CD4-positive, alpha-beta T cell (primary cell): ENCODE measurements at regions not wholly inside any gene's neighbourhood (a gene's known extent, or its start where the extent isn't known, plus 50 kb on each side); places are given as distances from the start of the nearest gene placed in this dataset.

ENCODE experiments used
- ATAC-seq: fragments of 200-7000 bp; cut with Tn5 transposase; one replicate; pipeline ENCODE4 v1.10.0; 2022; ENCODE audit warnings: mild to moderate bottlenecking; ENCODE audit not compliant: poor library complexity
- CTCF ChIA-PET: fragments of 350-600 bp; sonication (Branson Sonifier 250); formaldehyde crosslinking; loops from one replicate; lab custom pipeline; 2021; ENCODE audit warnings: antibody characterized with exemption, inconsistent platforms; lab: Charles Lee
- POLR2A ChIA-PET: fragments of 350-600 bp; sonication (Branson Sonifier 250); formaldehyde crosslinking; loops from one replicate; lab custom pipeline; 2021; ENCODE audit warnings: antibody characterized with exemption, inconsistent platforms; lab: Charles Lee
- DNase-seq, 14 experiments: peaks; one replicate each; pipeline ENCODE4 v3.0.0-alpha.2; 2013 to 2020; ENCODE audit warnings: mixed read lengths in 2 of 14
- H3K27ac ChIP-seq, 2 donors: one replicate each; pipeline versions ENCODE4 v1.5.1 to v1.7.0; 2013; ENCODE audit warnings: low read length in 2 of 2, low read depth in 1 of 2, mild to moderate bottlenecking in 1 of 2
- H3K27me3 ChIP-seq, 2 experiments: 1 replicate in 1 of 2; 2 replicates in 1 of 2; pipeline versions ENCODE4 v1.6.1 to v1.7.0; 2013; ENCODE audit warnings: low read length in 2 of 2, control low read depth in 1 of 2, mild to moderate bottlenecking in 1 of 2, moderate library complexity in 1 of 2; ENCODE audit not compliant: insufficient read depth in 2 of 2, control insufficient read depth in 1 of 2
- H3K36me3 ChIP-seq: one replicate; pipeline ENCODE4 v1.6.1; 2013; ENCODE audit warnings: low read length, control low read depth; ENCODE audit not compliant: insufficient read depth
- H3K4me1 ChIP-seq: one replicate; pipeline ENCODE4 v1.6.1; 2013; ENCODE audit warnings: low read length, control low read depth; ENCODE audit not compliant: insufficient read depth
- H3K4me3 ChIP-seq: one replicate; pipeline ENCODE4 v1.5.1; 2013; ENCODE audit warnings: mild to moderate bottlenecking, low read length, moderate library complexity
- H3K9me3 ChIP-seq, 2 experiments: 1 replicate in 1 of 2; 2 replicates in 1 of 2; pipeline versions ENCODE4 v1.6.1 to v1.7.0; 2013; ENCODE audit warnings: low read length in 2 of 2, mild to moderate bottlenecking in 2 of 2, control low read depth in 1 of 2, moderate library complexity in 1 of 2; ENCODE audit not compliant: control insufficient read depth in 1 of 2, insufficient read depth in 1 of 2
- H3K27ac Mint-ChIP-seq: one replicate; pipeline ENCODE4 v1.8.0; 2020; ENCODE audit warnings: mixed read lengths
- H3K27me3 Mint-ChIP-seq: one replicate; pipeline ENCODE4 v1.8.0; 2021; ENCODE audit warnings: mixed read lengths
- H3K36me3 Mint-ChIP-seq: one replicate; pipeline ENCODE4 v1.8.0; 2021; ENCODE audit warnings: low read depth, mixed read lengths
- H3K4me1 Mint-ChIP-seq: one replicate; pipeline ENCODE4 v1.8.0; 2021; ENCODE audit warnings: low read depth, mixed read lengths
- H3K4me3 Mint-ChIP-seq: one replicate; pipeline ENCODE4 v1.8.0; 2020; ENCODE audit warnings: mild to moderate bottlenecking, mixed read lengths
- H3K9me3 Mint-ChIP-seq: one replicate; pipeline ENCODE4 v1.8.0; 2020; ENCODE audit warnings: mixed read lengths
- intact Hi-C, 2 experiments: fragments of 100-400 bp; cut with DNase I in 1 of 2; cut with micrococcal nuclease in 1 of 2; formaldehyde crosslinking; loops; one replicate each; pipeline versions ENCODE4 v1.15.1 to v1.9.0; 2023 to 2025; cut with DNase I, micrococcal nuclease
- TF ChIP-seq, protein P1 (sequence below): fragments of 200-600 bp; IDR thresholded peaks from one replicate; pipeline ENCODE4 v1.8.0; 2022; ENCODE audit warnings: antibody characterized with exemption, mild to moderate bottlenecking

DNA sequence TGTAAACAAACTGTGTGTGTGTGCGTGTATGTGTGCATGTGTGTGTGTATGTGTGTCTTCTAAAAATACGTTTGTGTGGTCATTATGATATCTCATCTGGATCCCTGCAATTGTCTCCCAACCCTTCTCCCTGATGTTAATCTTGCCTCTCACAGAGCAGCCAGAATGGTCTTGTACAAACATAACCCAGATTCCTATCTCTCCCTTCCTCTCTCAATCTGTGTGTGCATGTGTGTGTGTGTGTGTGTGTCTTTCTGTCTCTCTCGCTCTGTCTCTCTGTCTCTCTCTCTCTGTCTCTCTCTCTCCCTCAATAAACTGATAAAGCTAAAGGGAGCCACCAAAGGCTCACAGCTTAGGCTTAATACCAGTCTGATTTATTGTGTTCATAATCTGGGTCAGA, 210.8 kb downstream of the PAX3 start:
- no peaks in the 10 kb centered on the region for H3K36me3 Mint-ChIP-seq
- H3K4me3 Mint-ChIP-seq, result no peak overlapping the region
- H3K36me3 ChIP-seq, result no peaks in the 10 kb centered on the region
- no peak overlapping the region for H3K27ac ChIP-seq
- H3K27me3 ChIP-seq, result no peaks in the 10 kb centered on the region
- intact Hi-C loops, result no loop called here
- H3K27ac Mint-ChIP-seq, result no peak overlapping the region
- ChIA-PET CTCF (no interaction called here), POLR2A (no interaction called here)
- no peaks in the 10 kb centered on the region for H3K4me1 ChIP-seq
- H3K9me3 ChIP-seq, result peaks cover 3 to 4% of the 10 kb centered on the region in 2 experiments
- DNase-seq (no peak), ATAC-seq (no peak)
- TF ChIP-seq, protein P1, sequence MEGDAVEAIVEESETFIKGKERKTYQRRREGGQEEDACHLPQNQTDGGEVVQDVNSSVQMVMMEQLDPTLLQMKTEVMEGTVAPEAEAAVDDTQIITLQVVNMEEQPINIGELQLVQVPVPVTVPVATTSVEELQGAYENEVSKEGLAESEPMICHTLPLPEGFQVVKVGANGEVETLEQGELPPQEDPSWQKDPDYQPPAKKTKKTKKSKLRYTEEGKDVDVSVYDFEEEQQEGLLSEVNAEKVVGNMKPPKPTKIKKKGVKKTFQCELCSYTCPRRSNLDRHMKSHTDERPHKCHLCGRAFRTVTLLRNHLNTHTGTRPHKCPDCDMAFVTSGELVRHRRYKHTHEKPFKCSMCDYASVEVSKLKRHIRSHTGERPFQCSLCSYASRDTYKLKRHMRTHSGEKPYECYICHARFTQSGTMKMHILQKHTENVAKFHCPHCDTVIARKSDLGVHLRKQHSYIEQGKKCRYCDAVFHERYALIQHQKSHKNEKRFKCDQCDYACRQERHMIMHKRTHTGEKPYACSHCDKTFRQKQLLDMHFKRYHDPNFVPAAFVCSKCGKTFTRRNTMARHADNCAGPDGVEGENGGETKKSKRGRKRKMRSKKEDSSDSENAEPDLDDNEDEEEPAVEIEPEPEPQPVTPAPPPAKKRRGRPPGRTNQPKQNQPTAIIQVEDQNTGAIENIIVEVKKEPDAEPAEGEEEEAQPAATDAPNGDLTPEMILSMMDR, result no peak
- peaks cover 6% of the 10 kb centered on the region for H3K9me3 Mint-ChIP-seq
- H3K4me3 ChIP-seq, result no peak overlapping the region
- H3K4me1 Mint-ChIP-seq, result no peaks in the 10 kb centered on the region
- H3K27me3 Mint-ChIP-seq, result peaks cover 3% of the 10 kb centered on the region

DNA sequence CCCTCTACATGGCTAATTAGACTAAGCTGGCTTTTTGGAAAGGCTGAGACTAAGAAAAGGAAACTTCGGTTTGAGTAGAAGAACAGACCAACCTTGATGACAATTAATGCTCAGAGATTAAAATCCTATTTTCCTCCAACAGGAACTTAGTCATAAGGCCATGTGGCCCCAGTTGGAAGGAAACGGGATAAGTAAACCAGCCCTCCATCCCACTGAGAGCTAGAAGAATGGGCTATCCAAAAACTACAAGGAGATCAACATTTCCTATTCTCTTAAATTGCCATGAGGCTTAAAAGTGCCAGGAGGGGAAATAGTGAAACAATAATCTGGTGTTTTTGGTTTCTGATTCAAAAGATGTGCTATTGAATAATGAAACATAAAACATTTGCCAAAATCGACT, 216.6 kb downstream of the PAX3 start:
- no peaks in the 10 kb centered on the region for H3K27me3 ChIP-seq
- ATAC-seq (no peak), DNase-seq (no peak)
- ChIA-PET POLR2A (no interaction called here), CTCF (no interaction called here)
- Mint-ChIP-seq H3K27me3 (no peaks in the 10 kb centered on the region), H3K4me1 (no peaks in the 10 kb centered on the region), H3K36me3 (no peaks in the 10 kb centered on the region), H3K4me3 (no peak overlapping the region), H3K27ac (no peak overlapping the region), H3K9me3 (no peaks in the 10 kb centered on the region)
- H3K27ac ChIP-seq, result no peak overlapping the region
- intact Hi-C loops, result no loop called here
- no peak overlapping the region for H3K4me3 ChIP-seq
- H3K4me1 ChIP-seq, result no peaks in the 10 kb centered on the region
- peaks cover 0 to 4% of the 10 kb centered on the region in 2 experiments for H3K9me3 ChIP-seq
- TF ChIP-seq, protein P1, result no peak
- no peaks in the 10 kb centered on the region for H3K36me3 ChIP-seq

DNA sequence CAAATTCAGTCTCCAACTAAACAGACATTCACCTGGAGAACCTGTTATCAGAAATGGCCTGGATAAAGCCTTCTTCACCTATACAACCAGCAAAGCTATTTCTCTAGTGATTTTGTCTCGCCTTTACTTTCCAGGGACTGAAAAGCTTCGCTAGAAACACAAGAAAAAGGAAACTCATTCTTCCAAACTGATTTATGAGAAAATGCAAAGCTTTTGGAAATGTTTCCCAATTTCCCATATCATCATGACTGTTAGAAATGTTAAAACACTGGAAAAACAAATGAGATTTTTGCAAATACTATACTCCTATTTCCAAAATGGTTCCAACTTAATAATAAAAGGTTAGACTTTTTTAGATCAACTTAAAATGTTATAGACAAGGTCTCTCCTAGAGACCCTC, 218.7 kb downstream of the PAX3 start:
- no peaks in the 10 kb centered on the region for H3K36me3 ChIP-seq
- ATAC-seq, result no peak
- POLR2A ChIA-PET, result no interaction called here
- no peaks in the 10 kb centered on the region for H3K27me3 ChIP-seq
- H3K4me1 ChIP-seq, result no peaks in the 10 kb centered on the region
- Mint-ChIP-seq H3K27ac (no peak overlapping the region), H3K4me1 (no peaks in the 10 kb centered on the region), H3K36me3 (no peaks in the 10 kb centered on the region), H3K27me3 (no peaks in the 10 kb centered on the region), H3K9me3 (no peaks in the 10 kb centered on the region), H3K4me3 (no peak overlapping the region)
- intact Hi-C loops, result no loop called here
- TF ChIP-seq, protein P1, result no peak
- H3K9me3 ChIP-seq, result no peaks in the 10 kb centered on the region
- no peak overlapping the region for H3K4me3 ChIP-seq
- CTCF ChIA-PET, result no interaction called here
- no peak for DNase-seq
- H3K27ac ChIP-seq, result no peak overlapping the region
